ENCODE measurements at regions not wholly inside any gene's neighbourhood (a gene's known extent, or its start where the extent isn't known, plus 50 kb on each side); places are given as distances from the start of the nearest gene placed in this dataset.

- TF ChIP-seq ZSCAN4 (tag by site-specific recombination; IDR thresholded peaks at IDR 0.05): no peak
- no peak for TF ChIP-seq KLF9 (tag by site-specific recombination; IDR thresholded peaks at IDR 0.05; ENCODE audit: low read depth)
- TF ChIP-seq CTCF (tag by site-specific recombination; IDR thresholded peaks at IDR 0.05): no peak
- TF ChIP-seq ZNF658 (tag by site-specific recombination; IDR thresholded peaks at IDR 0.05): no peak
- no peak for TF ChIP-seq ZNF660 (tag by site-specific recombination; IDR thresholded peaks at IDR 0.05)
- no peak for TF ChIP-seq ZNF140 (tag by site-specific recombination; IDR thresholded peaks at IDR 0.05)
- no peak for TF ChIP-seq ZNF350 (tag by site-specific recombination; IDR thresholded peaks at IDR 0.05)
- TF ChIP-seq ZNF544 (tag by site-specific recombination; IDR thresholded peaks at IDR 0.05): no peak
- no peak for TF ChIP-seq ZNF121 (tag by site-specific recombination; IDR thresholded peaks at IDR 0.05)
- TF ChIP-seq ZNF629 (tag by site-specific recombination; IDR thresholded peaks at IDR 0.05): no peak
Observed at GRCh38 chr5:4383102-4383501, 757.0 kb upstream of the ADAMTS16 start.
